ENCODE measurements at regions not wholly inside any gene's neighbourhood (a gene's known extent, or its start where the extent isn't known, plus 50 kb on each side); places are given as distances from the start of the nearest gene placed in this dataset.
A peak's percentile ranks its signal among the peaks of the same experiment; 100 is the strongest.

- DNase-seq (ENCODE audit: low read depth, low spot score) (peak; percentile 17), FAIRE-seq (no peak)
- Histone ChIP-seq H3K4me1 (ENCODE audit: control insufficient read depth, extremely low read depth, insufficient read depth, low read length) (no peaks in the 10 kb centered on the region), H3K4me2 (ENCODE audit: control insufficient read depth, extremely low read depth, insufficient read depth, low read depth, low read length) (no peak overlapping the region), H3K9me3 (ENCODE audit: control insufficient read depth, low read depth, low read length) (no peaks in the 10 kb centered on the region), H2AFZ (ENCODE audit: control insufficient read depth, low read length) (no peak overlapping the region), H3K4me3 (ENCODE audit: control insufficient read depth in 2 of 3, extremely low read depth in 1 of 3, insufficient read depth in 2 of 3, low read depth in 1 of 3, low read length in 3 of 3) (no peak overlapping the region), H3K9me1 (ENCODE audit: control insufficient read depth, extremely low read depth, insufficient read depth, low read length) (no peaks in the 10 kb centered on the region), H3K9ac (ENCODE audit: control insufficient read depth, extremely low read depth, insufficient read depth, low read length) (no peak overlapping the region), H3K79me2 (ENCODE audit: control insufficient read depth, insufficient read depth, low read length) (no peaks in the 10 kb centered on the region), H3K27ac (ENCODE audit: control insufficient read depth, insufficient read depth, low read length) (no peak overlapping the region), H4K20me1 (ENCODE audit: control insufficient read depth, extremely low read depth, insufficient read depth, low read length) (no peaks in the 10 kb centered on the region), H3K27me3 (ENCODE audit: control insufficient read depth, extremely low read depth, insufficient read depth, low read length) (no peaks in the 10 kb centered on the region), H3K36me3 (ENCODE audit: control insufficient read depth in 2 of 2, extremely low read depth in 1 of 2, insufficient read depth in 2 of 2, low read length in 2 of 2) (no peaks in the 10 kb centered on the region)
- dilution Hi-C loops (cut with MboI; ENCODE audit: extremely low pct_ligation_motif_present, low sequenced_read_pairs): no loop called here
- TF ChIP-seq CTCF (optimal IDR thresholded peaks at IDR 0.05 in 1 of 3, IDR thresholded peaks at IDR 0.05 in 1 of 3, conservative IDR thresholded peaks at IDR 0.05 in 1 of 3; ENCODE audit: extremely low read depth in 1 of 3, insufficient read depth in 2 of 3, low read length in 3 of 3): peak; percentile 73 to 83 (median 78)
- TF ChIP-seq EZH2 (IDR thresholded peaks at IDR 0.05; ENCODE audit: low read length): no peak
Observed at GRCh38 chr4:81913427-81913879, 441.7 kb upstream of the RASGEF1B start.

- DNase-seq (ENCODE audit: low read depth, low spot score): no peak
- no peak overlapping the region for H3K9ac ChIP-seq (ENCODE audit: control insufficient read depth, extremely low read depth, insufficient read depth, low read length)
- TF ChIP-seq EZH2 (IDR thresholded peaks at IDR 0.05; ENCODE audit: low read length) (no peak), CTCF (optimal IDR thresholded peaks at IDR 0.05 in 1 of 3, IDR thresholded peaks at IDR 0.05 in 1 of 3, conservative IDR thresholded peaks at IDR 0.05 in 1 of 3; ENCODE audit: extremely low read depth in 1 of 3, insufficient read depth in 2 of 3, low read length in 3 of 3) (no peak)
- FAIRE-seq: no peak
- H3K9me1 ChIP-seq (ENCODE audit: control insufficient read depth, extremely low read depth, insufficient read depth, low read length): no peaks in the 10 kb centered on the region
- H3K79me2 ChIP-seq (ENCODE audit: control insufficient read depth, insufficient read depth, low read length): no peaks in the 10 kb centered on the region
- dilution Hi-C loops (cut with MboI; ENCODE audit: extremely low pct_ligation_motif_present, low sequenced_read_pairs): no loop called here
- H3K9me3 ChIP-seq (ENCODE audit: control insufficient read depth, low read depth, low read length): no peaks in the 10 kb centered on the region
- no peak overlapping the region for H3K4me2 ChIP-seq (ENCODE audit: control insufficient read depth, extremely low read depth, insufficient read depth, low read depth, low read length)
- no peak overlapping the region for H2AFZ ChIP-seq (ENCODE audit: control insufficient read depth, low read length)
- H3K27ac ChIP-seq (ENCODE audit: control insufficient read depth, insufficient read depth, low read length): no peak overlapping the region
- no peaks in the 10 kb centered on the region for H4K20me1 ChIP-seq (ENCODE audit: control insufficient read depth, extremely low read depth, insufficient read depth, low read length)
- H3K4me3 ChIP-seq (ENCODE audit: control insufficient read depth in 2 of 3, extremely low read depth in 1 of 3, insufficient read depth in 2 of 3, low read depth in 1 of 3, low read length in 3 of 3): no peak overlapping the region
- H3K27me3 ChIP-seq (ENCODE audit: control insufficient read depth, extremely low read depth, insufficient read depth, low read length): no peaks in the 10 kb centered on the region
- no peaks in the 10 kb centered on the region for H3K4me1 ChIP-seq (ENCODE audit: control insufficient read depth, extremely low read depth, insufficient read depth, low read length)
- H3K36me3 ChIP-seq (ENCODE audit: control insufficient read depth in 2 of 2, extremely low read depth in 1 of 2, insufficient read depth in 2 of 2, low read length in 2 of 2): no peaks in the 10 kb centered on the region
Observed at GRCh38 chr4:81912376-81913030, 440.8 kb upstream of the RASGEF1B start.

Data from keratinocyte (primary cell).